ENCODE measurements at regions not wholly inside any gene's neighbourhood (a gene's known extent, or its start where the extent isn't known, plus 50 kb on each side); places are given as distances from the start of the nearest gene placed in this dataset.

DNA sequence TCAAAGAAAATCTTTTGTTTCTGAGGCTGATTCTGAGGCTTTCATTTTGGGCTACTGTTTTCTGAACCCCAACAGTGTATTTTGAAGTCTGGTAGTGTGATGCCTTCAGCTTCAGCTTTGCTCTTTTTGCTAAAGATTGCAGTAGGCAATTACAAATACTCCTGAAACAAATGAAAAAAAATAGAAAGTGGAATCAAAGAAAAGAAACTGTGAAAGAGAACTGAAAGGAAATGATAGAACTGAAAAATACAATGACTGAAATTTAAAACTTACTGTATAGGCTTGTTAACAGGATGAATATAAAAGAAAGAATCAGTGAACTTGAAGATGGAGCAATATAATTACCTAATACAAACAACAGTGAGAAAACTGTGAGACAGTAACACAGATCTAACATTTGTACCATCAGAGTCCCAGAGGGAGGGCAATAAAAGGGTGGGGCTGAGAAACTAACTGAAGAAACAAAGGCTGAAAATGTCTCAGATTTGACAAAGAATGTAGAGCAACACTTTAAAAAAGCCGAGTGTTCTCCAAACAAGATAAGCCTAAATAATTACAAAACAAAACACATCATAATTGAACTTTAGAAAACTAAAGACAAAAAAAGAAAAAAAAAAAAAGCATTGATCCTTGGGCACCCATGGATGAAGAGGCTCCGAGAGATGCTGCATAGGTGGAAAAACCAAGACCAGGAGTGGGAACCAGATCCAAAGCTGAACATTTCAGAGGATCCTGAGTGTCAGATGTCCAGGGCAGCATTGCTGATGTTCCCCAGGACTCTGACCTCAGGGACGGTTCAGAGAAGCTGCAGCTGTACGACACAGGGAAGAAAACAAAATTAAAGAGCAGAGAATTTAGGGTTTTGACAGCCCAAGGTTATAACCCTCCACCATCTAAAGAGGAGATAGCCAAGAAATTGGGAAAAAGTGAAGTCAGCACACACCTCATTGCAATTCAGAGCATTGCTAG is 223.2 kb upstream of the IGFBP3 start:
- TF ChIP-seq BHLHE40 (IDR thresholded peaks at IDR 0.05; ENCODE audit: borderline replicate concordance) (no peak), FOXM1 (IDR thresholded peaks at IDR 0.05; ENCODE audit: borderline replicate concordance) (no peak), SUZ12 (IDR thresholded peaks at IDR 0.05) (no peak), FOXK2 (IDR thresholded peaks at IDR 0.05) (no peak), ARNT (IDR thresholded peaks at IDR 0.05) (no peak), SP1 (IDR thresholded peaks at IDR 0.05) (no peak), NFRKB (IDR thresholded peaks at IDR 0.05) (no peak), TARDBP (IDR thresholded peaks at IDR 0.05) (no peak), FOXA1 (IDR thresholded peaks at IDR 0.05) (no peak), LEF1 (IDR thresholded peaks at IDR 0.05; ENCODE audit: borderline replicate concordance) (no peak), HDGF (IDR thresholded peaks at IDR 0.05; ENCODE audit: borderline replicate concordance) (no peak), L3MBTL2 (conservative IDR thresholded peaks at IDR 0.05) (no peak)
- TF ChIP-seq, protein P1, sequence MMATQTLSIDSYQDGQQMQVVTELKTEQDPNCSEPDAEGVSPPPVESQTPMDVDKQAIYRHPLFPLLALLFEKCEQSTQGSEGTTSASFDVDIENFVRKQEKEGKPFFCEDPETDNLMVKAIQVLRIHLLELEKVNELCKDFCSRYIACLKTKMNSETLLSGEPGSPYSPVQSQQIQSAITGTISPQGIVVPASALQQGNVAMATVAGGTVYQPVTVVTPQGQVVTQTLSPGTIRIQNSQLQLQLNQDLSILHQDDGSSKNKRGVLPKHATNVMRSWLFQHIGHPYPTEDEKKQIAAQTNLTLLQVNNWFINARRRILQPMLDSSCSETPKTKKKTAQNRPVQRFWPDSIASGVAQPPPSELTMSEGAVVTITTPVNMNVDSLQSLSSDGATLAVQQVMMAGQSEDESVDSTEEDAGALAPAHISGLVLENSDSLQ (IDR thresholded peaks at IDR 0.05), result no peak

All from HEK293T (cell line).